ENCODE measurements at regions not wholly inside any gene's neighbourhood (a gene's known extent, or its start where the extent isn't known, plus 50 kb on each side); places are given as distances from the start of the nearest gene placed in this dataset.

GRCh38 chr6:2502096-2502997, 248.4 kb downstream of the MYLK4 start:
- no peak for DNase-seq

- DNase-seq: no peak
Observed at GRCh38 chr6:2497922-2498623, 252.6 kb downstream of the MYLK4 start.

GRCh38 chr6:2496291-2496690, 250.9 kb upstream of the GMDS start:
- no peak for DNase-seq

GRCh38 chr6:2492686-2493523, 247.5 kb upstream of the GMDS start:
- DNase-seq: no peak

- no peak for DNase-seq
Observed at GRCh38 chr6:2491137-2491536, 245.7 kb upstream of the GMDS start.

- no peak for DNase-seq
Observed at GRCh38 chr6:2488578-2488977, 243.2 kb upstream of the GMDS start.

- no peak for DNase-seq
Observed at GRCh38 chr6:2485116-2485515, 239.7 kb upstream of the GMDS start.

GRCh38 chr6:2482773-2483172, 237.4 kb upstream of the GMDS start:
- no peak for DNase-seq

GRCh38 chr6:2481307-2481706, 235.9 kb upstream of the GMDS start:
- no peak for DNase-seq

- DNase-seq: no peak
Observed at GRCh38 chr6:2480267-2480966, 235.0 kb upstream of the GMDS start.

GRCh38 chr6:2478200-2478599, 232.8 kb upstream of the GMDS start:
- DNase-seq: no peak

GRCh38 chr6:2477666-2478065, 232.3 kb upstream of the GMDS start:
- no peak for DNase-seq

- DNase-seq: no peak
Observed at GRCh38 chr6:2477250-2477649, 231.8 kb upstream of the GMDS start.

- DNase-seq: no peak
Observed at GRCh38 chr6:2476376-2476775, 231.0 kb upstream of the GMDS start.

- no peak for DNase-seq
Observed at GRCh38 chr6:2471472-2471871, 226.1 kb upstream of the GMDS start.

- no peak for DNase-seq
Observed at GRCh38 chr6:2469428-2469827, 224.0 kb upstream of the GMDS start.

GRCh38 chr6:2468601-2468955, 223.2 kb upstream of the GMDS start:
- no peak for DNase-seq

GRCh38 chr6:2467929-2468600, 222.7 kb upstream of the GMDS start:
- no peak for DNase-seq

- no peak for DNase-seq
Observed at GRCh38 chr6:2465336-2465735, 219.9 kb upstream of the GMDS start.

GRCh38 chr6:2464641-2465040, 219.2 kb upstream of the GMDS start:
- no peak for DNase-seq

GRCh38 chr6:2462831-2463230, 217.4 kb upstream of the GMDS start:
- DNase-seq: no peak

GRCh38 chr6:2460216-2460745, 214.9 kb upstream of the GMDS start:
- DNase-seq: no peak

Measured in activated CD4-positive, alpha-beta T cell treated with anti-CD3 and anti-CD28 coated beads, Interleukin-2, Interleukin-6, amounts not matched to agents 100 ng/mL and 50 ng/mL, durations not matched to agents 16 hours and 8 hours (primary cell).